ENCODE measurements at regions not wholly inside any gene's neighbourhood (a gene's known extent, or its start where the extent isn't known, plus 50 kb on each side); places are given as distances from the start of the nearest gene placed in this dataset.
"Not testable (repeated sequence)": the region's sequence is repeated elsewhere in the genome, so short reads cannot be mapped to it uniquely, and the experiment has no call there.

- Histone ChIP-seq H2BK120ac (ENCODE audit: low read depth, low read length) (no peak overlapping the region), H3K4me2 (ENCODE audit: low read length, poor library complexity, severe bottlenecking) (no peak overlapping the region), H3K9ac (ENCODE audit: low read length) (no peak overlapping the region), H3K23ac (ENCODE audit: low read length in 2 of 2) (no peak overlapping the region), H3K4me3 (ENCODE audit: insufficient read depth in 1 of 2, low read depth in 1 of 2, low read length in 2 of 2) (no peak overlapping the region), H4K8ac (ENCODE audit: low read length) (no peak overlapping the region), H2BK15ac (ENCODE audit: low read depth, poor library complexity, severe bottlenecking) (no peak overlapping the region), H3K9me3 (ENCODE audit: control insufficient read depth, low read length) (peaks cover 67% of the 10 kb centered on the region), H3K4ac (ENCODE audit: low read depth in 1 of 2, low read length in 2 of 2) (no peak overlapping the region), H3K27me3 (ENCODE audit: control insufficient read depth in 1 of 2, insufficient read depth in 1 of 2, low read length in 2 of 2) (no peaks in the 10 kb centered on the region), H2AK5ac (ENCODE audit: low read length, severe bottlenecking) (no peak overlapping the region), H2AFZ (ENCODE audit: low read depth, low read length) (no peak overlapping the region), H3K18ac (ENCODE audit: low read depth in 1 of 2, low read length in 2 of 2) (no peak overlapping the region), H3K14ac (ENCODE audit: low read length in 2 of 2) (no peak overlapping the region), H3K4me1 (ENCODE audit: control insufficient read depth, insufficient read depth, low read depth, low read length) (no peaks in the 10 kb centered on the region), H3K79me1 (replicated peaks; ENCODE audit: low read length, poor library complexity, severe bottlenecking) (no peaks in the 10 kb centered on the region), H2BK12ac (ENCODE audit: low read length in 2 of 2) (no peak overlapping the region), H4K91ac (ENCODE audit: low read length) (no peak overlapping the region), H3K27ac (ENCODE audit: low read length, poor library complexity, severe bottlenecking) (no peak overlapping the region), H2BK5ac (ENCODE audit: low read depth, low read length, poor library complexity, severe bottlenecking) (no peak overlapping the region), H3K36me3 (ENCODE audit: control insufficient read depth in 1 of 2, insufficient read depth in 2 of 2, low read depth in 1 of 2, low read length in 2 of 2) (no peaks in the 10 kb centered on the region)
- no peak for DNase-seq
- WGBS, result 84% methylated on average over 13 of the region's 13 CpGs
Observed at GRCh38 chr19:20472854-20473253, 92.7 kb downstream of the ZNF737 start.

- Histone ChIP-seq H3K4me2 (ENCODE audit: low read length, poor library complexity, severe bottlenecking) (no peak overlapping the region), H2AK5ac (ENCODE audit: low read length, severe bottlenecking) (no peak overlapping the region), H3K27ac (ENCODE audit: low read length, poor library complexity, severe bottlenecking) (no peak overlapping the region), H3K36me3 (ENCODE audit: control insufficient read depth in 1 of 2, insufficient read depth in 2 of 2, low read depth in 1 of 2, low read length in 2 of 2) (no peaks in the 10 kb centered on the region), H3K18ac (ENCODE audit: low read depth in 1 of 2, low read length in 2 of 2) (no peak overlapping the region), H3K79me1 (replicated peaks; ENCODE audit: low read length, poor library complexity, severe bottlenecking) (no peaks in the 10 kb centered on the region), H3K9ac (ENCODE audit: low read length) (no peak overlapping the region), H3K4ac (ENCODE audit: low read depth in 1 of 2, low read length in 2 of 2) (no peak overlapping the region), H2BK15ac (ENCODE audit: low read depth, poor library complexity, severe bottlenecking) (no peak overlapping the region), H4K8ac (ENCODE audit: low read length) (no peak overlapping the region), H3K9me3 (ENCODE audit: control insufficient read depth, low read length) (peaks cover 57% of the 10 kb centered on the region), H2BK120ac (ENCODE audit: low read depth, low read length) (no peak overlapping the region), H3K27me3 (ENCODE audit: control insufficient read depth in 1 of 2, insufficient read depth in 1 of 2, low read length in 2 of 2) (no peaks in the 10 kb centered on the region), H4K91ac (ENCODE audit: low read length) (no peak overlapping the region), H3K4me1 (ENCODE audit: control insufficient read depth, insufficient read depth, low read depth, low read length) (no peaks in the 10 kb centered on the region), H2BK12ac (ENCODE audit: low read length in 2 of 2) (no peak overlapping the region), H2AFZ (ENCODE audit: low read depth, low read length) (no peak overlapping the region), H3K4me3 (ENCODE audit: insufficient read depth in 1 of 2, low read depth in 1 of 2, low read length in 2 of 2) (no peak overlapping the region), H3K14ac (ENCODE audit: low read length in 2 of 2) (no peak overlapping the region), H3K23ac (ENCODE audit: low read length in 2 of 2) (no peak overlapping the region), H2BK5ac (ENCODE audit: low read depth, low read length, poor library complexity, severe bottlenecking) (no peak overlapping the region)
- 68% methylated on average over 4 of the region's 4 CpGs for WGBS
- DNase-seq, result no peak
Observed at GRCh38 chr19:20471431-20471830, 94.2 kb downstream of the ZNF737 start.

- Histone ChIP-seq H3K9ac (ENCODE audit: low read length) (no peak overlapping the region), H3K27me3 (ENCODE audit: control insufficient read depth in 1 of 2, insufficient read depth in 1 of 2, low read length in 2 of 2) (no peaks in the 10 kb centered on the region), H3K79me1 (replicated peaks; ENCODE audit: low read length, poor library complexity, severe bottlenecking) (no peaks in the 10 kb centered on the region), H2BK15ac (ENCODE audit: low read depth, poor library complexity, severe bottlenecking) (no peak overlapping the region), H3K36me3 (ENCODE audit: control insufficient read depth in 1 of 2, insufficient read depth in 2 of 2, low read depth in 1 of 2, low read length in 2 of 2) (no peaks in the 10 kb centered on the region), H2BK5ac (ENCODE audit: low read depth, low read length, poor library complexity, severe bottlenecking) (no peak overlapping the region), H3K23ac (ENCODE audit: low read length in 2 of 2) (no peak overlapping the region), H3K14ac (ENCODE audit: low read length in 2 of 2) (no peak overlapping the region), H2BK120ac (ENCODE audit: low read depth, low read length) (no peak overlapping the region), H2AFZ (ENCODE audit: low read depth, low read length) (no peak overlapping the region), H3K4ac (ENCODE audit: low read depth in 1 of 2, low read length in 2 of 2) (no peak overlapping the region), H2BK12ac (ENCODE audit: low read length in 2 of 2) (no peak overlapping the region), H3K18ac (ENCODE audit: low read depth in 1 of 2, low read length in 2 of 2) (no peak overlapping the region), H3K27ac (ENCODE audit: low read length, poor library complexity, severe bottlenecking) (no peak overlapping the region), H3K4me3 (ENCODE audit: insufficient read depth in 1 of 2, low read depth in 1 of 2, low read length in 2 of 2) (no peak overlapping the region), H2AK5ac (ENCODE audit: low read length, severe bottlenecking) (no peak overlapping the region), H4K8ac (ENCODE audit: low read length) (no peak overlapping the region), H4K91ac (ENCODE audit: low read length) (no peak overlapping the region), H3K4me2 (ENCODE audit: low read length, poor library complexity, severe bottlenecking) (no peak overlapping the region), H3K9me3 (ENCODE audit: control insufficient read depth, low read length) (peaks cover 54% of the 10 kb centered on the region), H3K4me1 (ENCODE audit: control insufficient read depth, insufficient read depth, low read depth, low read length) (no peaks in the 10 kb centered on the region)
- 54% methylated on average over 4 of the region's 4 CpGs for WGBS
- no peak for DNase-seq
Observed at GRCh38 chr19:20470345-20471135, 95.0 kb downstream of the ZNF737 start.

- H2AFZ ChIP-seq (ENCODE audit: low read depth, low read length); H3K36me3 ChIP-seq (ENCODE audit: control insufficient read depth in 1 of 2, insufficient read depth in 2 of 2, low read depth in 1 of 2, low read length in 2 of 2); H3K18ac ChIP-seq (ENCODE audit: low read depth in 1 of 2, low read length in 2 of 2); H3K4me2 ChIP-seq (ENCODE audit: low read length, poor library complexity, severe bottlenecking); H3K23ac ChIP-seq (ENCODE audit: low read length in 2 of 2); H3K27ac ChIP-seq (ENCODE audit: low read length, poor library complexity, severe bottlenecking); H3K9ac ChIP-seq (ENCODE audit: low read length); H2BK5ac ChIP-seq (ENCODE audit: low read depth, low read length, poor library complexity, severe bottlenecking); H4K91ac ChIP-seq (ENCODE audit: low read length); H3K4ac ChIP-seq (ENCODE audit: low read depth in 1 of 2, low read length in 2 of 2); H3K4me3 ChIP-seq (ENCODE audit: insufficient read depth in 1 of 2, low read depth in 1 of 2, low read length in 2 of 2); H3K27me3 ChIP-seq (ENCODE audit: control insufficient read depth in 1 of 2, insufficient read depth in 1 of 2, low read length in 2 of 2); H2AK5ac ChIP-seq (ENCODE audit: low read length, severe bottlenecking); H3K79me1 ChIP-seq (replicated peaks; ENCODE audit: low read length, poor library complexity, severe bottlenecking); H2BK120ac ChIP-seq (ENCODE audit: low read depth, low read length); H4K8ac ChIP-seq (ENCODE audit: low read length); DNase-seq; H2BK15ac ChIP-seq (ENCODE audit: low read depth, poor library complexity, severe bottlenecking); H3K14ac ChIP-seq (ENCODE audit: low read length in 2 of 2); H3K4me1 ChIP-seq (ENCODE audit: control insufficient read depth, insufficient read depth, low read depth, low read length); H2BK12ac ChIP-seq (ENCODE audit: low read length in 2 of 2): not testable (repeated sequence)
- peaks cover 50% of the 10 kb centered on the region for H3K9me3 ChIP-seq (ENCODE audit: control insufficient read depth, low read length)
Observed at GRCh38 chr19:20466638-20466990, 99.0 kb downstream of the ZNF737 start.
